ENCODE measurements at regions not wholly inside any gene's neighbourhood (a gene's known extent, or its start where the extent isn't known, plus 50 kb on each side); places are given as distances from the start of the nearest gene placed in this dataset.

DNA sequence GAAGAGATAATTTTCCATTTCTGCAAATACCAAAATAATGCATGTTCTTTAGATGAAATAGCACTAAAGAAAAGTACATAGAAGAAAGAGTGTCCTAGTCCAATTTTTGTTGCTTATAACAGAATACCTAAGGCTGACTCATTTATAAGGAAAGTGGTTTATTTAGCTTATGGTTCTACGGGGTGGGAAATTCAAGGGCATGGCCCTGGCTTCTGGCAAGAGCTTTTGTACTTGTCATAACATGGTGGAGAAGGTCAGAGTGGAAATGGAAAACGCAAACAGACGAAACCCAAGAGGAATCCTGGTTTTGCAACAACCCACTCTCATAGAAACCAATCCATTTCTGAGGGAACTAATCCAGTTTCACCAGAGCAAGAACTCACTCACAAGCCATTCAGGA is 283.7 kb downstream of the CSNK1G3 start:
- H3K36me3 Mint-ChIP-seq: no peaks in the 10 kb centered on the region
- no peak overlapping the region for H3K4me3 Mint-ChIP-seq
- H3K27ac Mint-ChIP-seq: no peak overlapping the region
- no peaks in the 10 kb centered on the region for H3K4me1 Mint-ChIP-seq
- H3K9me3 Mint-ChIP-seq: peaks cover 7% of the 10 kb centered on the region
- H3K27me3 Mint-ChIP-seq: no peaks in the 10 kb centered on the region

GRCh38 chr5:123790226-123790625 is 278.2 kb downstream of the CSNK1G3 start:
- Mint-ChIP-seq H3K27me3 (no peaks in the 10 kb centered on the region), H3K4me3 (no peak overlapping the region), H3K9me3 (peaks cover 12% of the 10 kb centered on the region), H3K4me1 (no peaks in the 10 kb centered on the region), H3K27ac (no peak overlapping the region), H3K36me3 (no peaks in the 10 kb centered on the region)

- Mint-ChIP-seq H3K9me3 (peaks cover 12% of the 10 kb centered on the region), H3K4me1 (no peaks in the 10 kb centered on the region), H3K27me3 (no peaks in the 10 kb centered on the region)
Measured at GRCh38 chr5:123787635-123788034, 275.7 kb downstream of the CSNK1G3 start.

DNA sequence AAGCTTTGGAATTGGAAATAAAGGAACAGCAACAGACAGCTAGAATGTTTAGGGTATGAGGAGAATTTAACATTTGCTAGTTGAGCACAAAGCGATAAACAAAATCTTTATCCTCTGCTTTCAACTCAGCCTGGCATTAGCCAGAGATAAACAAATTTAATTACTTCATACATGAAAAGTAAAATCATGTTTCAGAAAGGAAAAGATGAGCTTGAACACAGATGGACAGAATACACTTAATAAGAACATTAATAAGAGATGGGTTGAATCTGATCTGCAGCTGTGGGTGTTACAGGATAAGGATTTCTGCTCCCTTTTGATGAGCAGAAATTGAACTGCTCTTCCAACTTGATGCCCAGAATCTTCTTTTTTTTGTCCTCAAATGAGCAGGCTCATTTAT is 275.2 kb downstream of the CSNK1G3 start:
- Mint-ChIP-seq H3K4me1 (no peaks in the 10 kb centered on the region), H3K27ac (no peak overlapping the region), H3K27me3 (no peaks in the 10 kb centered on the region), H3K4me3 (no peak overlapping the region), H3K9me3 (peaks cover 12% of the 10 kb centered on the region), H3K36me3 (no peaks in the 10 kb centered on the region)

More at GRCh38 chr5:123787635-123788034, 275.7 kb downstream of the CSNK1G3 start:
- H3K36me3 Mint-ChIP-seq: no peaks in the 10 kb centered on the region
- H3K27ac Mint-ChIP-seq: no peak overlapping the region
- no peak overlapping the region for H3K4me3 Mint-ChIP-seq

- Mint-ChIP-seq H3K27me3 (no peaks in the 10 kb centered on the region), H3K4me1 (no peaks in the 10 kb centered on the region), H3K9me3 (peaks cover 12% of the 10 kb centered on the region), H3K36me3 (no peaks in the 10 kb centered on the region), H3K27ac (no peak overlapping the region), H3K4me3 (no peak overlapping the region)
Measured at GRCh38 chr5:123786411-123786810, 274.4 kb downstream of the CSNK1G3 start.

DNA sequence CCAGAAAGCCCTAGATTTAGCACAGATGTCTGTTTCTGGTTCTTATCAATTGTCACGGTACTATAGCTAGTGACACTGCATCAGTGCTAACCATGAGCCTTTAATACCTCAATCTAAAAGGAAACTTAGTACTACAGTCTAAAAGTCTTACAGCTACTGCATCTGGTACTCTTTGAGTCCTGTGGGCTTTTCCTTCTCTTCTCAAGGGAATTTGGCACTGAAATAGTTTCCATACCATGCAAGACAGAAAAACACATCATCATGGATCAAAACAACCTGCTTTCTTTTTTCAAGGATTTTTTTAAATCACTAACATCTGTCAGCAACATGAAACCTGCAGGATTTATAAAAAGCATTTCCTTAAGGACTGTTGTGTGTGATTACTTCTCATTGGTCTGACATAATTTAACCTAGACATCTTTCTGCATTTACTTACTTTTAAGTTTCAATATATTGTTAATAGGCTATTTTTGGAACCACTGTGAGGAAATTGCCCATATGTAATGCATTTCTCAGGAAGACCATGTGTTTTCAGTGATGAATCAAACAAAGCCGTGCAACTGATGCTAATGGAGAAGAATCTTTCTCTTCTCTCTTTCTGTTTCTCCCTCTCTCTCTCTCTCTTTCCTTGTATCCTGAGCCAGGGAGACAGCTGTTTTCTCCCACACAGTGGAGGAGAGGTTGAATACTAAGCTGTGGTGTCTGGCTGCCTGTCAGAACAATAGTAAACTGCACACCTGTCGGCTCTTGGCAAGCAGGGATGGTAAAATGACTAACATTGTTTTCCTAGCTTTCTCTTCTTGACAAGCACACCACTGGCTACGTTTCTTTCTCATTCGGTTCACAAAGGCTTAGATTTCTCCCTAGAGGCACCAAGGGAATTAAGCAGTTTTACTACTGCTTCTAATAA is 273.4 kb downstream of the CSNK1G3 start:
- no peaks in the 10 kb centered on the region for H3K27me3 Mint-ChIP-seq
- no peak overlapping the region for H3K4me3 Mint-ChIP-seq
- peaks cover 12% of the 10 kb centered on the region for H3K9me3 Mint-ChIP-seq
- H3K36me3 Mint-ChIP-seq: no peaks in the 10 kb centered on the region
- no peaks in the 10 kb centered on the region for H3K4me1 Mint-ChIP-seq
- no peak overlapping the region for H3K27ac Mint-ChIP-seq

GRCh38 chr5:123783421-123783820 is 271.4 kb downstream of the CSNK1G3 start:
- H3K27ac Mint-ChIP-seq: no peak overlapping the region
- no peaks in the 10 kb centered on the region for H3K4me1 Mint-ChIP-seq
- no peaks in the 10 kb centered on the region for H3K36me3 Mint-ChIP-seq

DNA sequence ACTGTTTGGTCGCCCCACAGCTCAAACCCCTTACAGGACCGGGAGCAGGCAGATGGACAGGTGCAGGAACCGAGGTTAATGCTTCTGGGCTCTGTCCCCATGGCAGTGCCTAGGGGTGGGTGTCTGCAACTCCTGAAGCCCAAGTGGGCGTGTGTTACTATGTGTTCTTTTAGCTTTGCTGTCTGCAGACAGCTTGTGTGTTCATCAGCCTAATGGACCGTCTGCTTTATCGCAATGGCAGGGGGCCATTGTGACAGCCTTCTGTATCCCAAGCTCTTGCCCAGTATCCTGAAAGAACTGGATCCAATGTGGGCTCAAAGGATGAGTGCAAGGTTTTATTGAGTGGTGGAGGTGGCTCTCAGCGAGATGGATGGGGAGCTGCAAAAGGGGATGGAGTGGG is 266.7 kb downstream of the CSNK1G3 start:
- H3K36me3 Mint-ChIP-seq: no peaks in the 10 kb centered on the region
- H3K27ac Mint-ChIP-seq: no peak overlapping the region
- no peak overlapping the region for H3K4me3 Mint-ChIP-seq
- no peaks in the 10 kb centered on the region for H3K9me3 Mint-ChIP-seq
- H3K27me3 Mint-ChIP-seq: no peaks in the 10 kb centered on the region
- no peaks in the 10 kb centered on the region for H3K4me1 Mint-ChIP-seq

More at GRCh38 chr5:123783421-123783820, 271.4 kb downstream of the CSNK1G3 start:
- Mint-ChIP-seq H3K9me3 (no peaks in the 10 kb centered on the region), H3K27me3 (no peaks in the 10 kb centered on the region), H3K4me3 (no peak overlapping the region)

DNA sequence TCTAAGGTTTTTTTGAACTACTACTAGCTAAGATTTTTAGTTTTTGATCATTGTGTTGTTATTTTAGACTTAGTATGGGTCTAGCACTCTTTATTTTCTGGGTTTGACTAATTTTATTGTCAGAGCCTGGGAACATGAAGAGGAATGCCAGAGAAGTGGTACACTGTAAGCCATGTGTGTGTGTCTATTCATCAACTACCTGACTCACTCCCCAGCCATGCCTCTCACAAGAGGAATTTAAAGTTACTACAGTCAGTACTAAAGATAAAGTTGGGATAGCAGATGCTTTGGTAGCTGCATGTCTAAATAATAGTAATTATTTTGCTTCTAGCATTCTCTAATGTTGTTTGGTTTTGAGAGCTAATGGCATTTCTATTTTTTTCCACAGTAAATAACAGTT is 264.8 kb downstream of the CSNK1G3 start:
- no peak overlapping the region for H3K27ac Mint-ChIP-seq
- no peak overlapping the region for H3K4me3 Mint-ChIP-seq
- H3K9me3 Mint-ChIP-seq: peaks cover 3% of the 10 kb centered on the region
- H3K36me3 Mint-ChIP-seq: no peaks in the 10 kb centered on the region
- no peaks in the 10 kb centered on the region for H3K4me1 Mint-ChIP-seq
- H3K27me3 Mint-ChIP-seq: no peaks in the 10 kb centered on the region

GRCh38 chr5:123771715-123772114 is 259.7 kb downstream of the CSNK1G3 start:
- H3K9me3 Mint-ChIP-seq: peaks cover 3% of the 10 kb centered on the region
- H3K36me3 Mint-ChIP-seq: no peaks in the 10 kb centered on the region
- no peak overlapping the region for H3K4me3 Mint-ChIP-seq
- H3K4me1 Mint-ChIP-seq: no peaks in the 10 kb centered on the region
- no peak overlapping the region for H3K27ac Mint-ChIP-seq
- H3K27me3 Mint-ChIP-seq: no peaks in the 10 kb centered on the region

GRCh38 chr5:123763201-123763600 is 251.2 kb downstream of the CSNK1G3 start:
- H3K9me3 Mint-ChIP-seq: peaks cover 8% of the 10 kb centered on the region
- H3K4me3 Mint-ChIP-seq: no peak overlapping the region
- H3K36me3 Mint-ChIP-seq: no peaks in the 10 kb centered on the region
- no peaks in the 10 kb centered on the region for H3K4me1 Mint-ChIP-seq
- no peak overlapping the region for H3K27ac Mint-ChIP-seq
- no peaks in the 10 kb centered on the region for H3K27me3 Mint-ChIP-seq

- Mint-ChIP-seq H3K9me3 (no peaks in the 10 kb centered on the region), H3K4me1 (no peaks in the 10 kb centered on the region), H3K27me3 (no peaks in the 10 kb centered on the region), H3K36me3 (no peaks in the 10 kb centered on the region), H3K27ac (no peak overlapping the region), H3K4me3 (no peak overlapping the region)
Measured at GRCh38 chr5:123756816-123757215, 244.8 kb downstream of the CSNK1G3 start.

DNA sequence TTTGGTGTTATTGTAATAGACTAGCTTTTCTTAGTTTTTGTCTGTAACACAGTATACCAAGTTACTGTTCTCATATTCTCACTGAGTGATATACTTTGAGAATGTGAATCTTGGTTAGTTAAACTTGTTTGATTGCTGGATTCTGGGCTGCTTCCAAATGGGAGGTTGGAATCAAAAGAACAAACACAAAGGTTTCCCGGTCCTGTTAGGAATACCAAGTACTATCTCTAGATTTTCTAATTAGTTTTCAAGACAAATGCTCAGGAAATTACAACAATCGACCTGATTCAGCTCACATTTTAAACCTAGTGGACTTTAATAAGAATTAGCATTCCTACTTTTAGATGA is 244.3 kb downstream of the CSNK1G3 start:
- Mint-ChIP-seq H3K4me1 (no peaks in the 10 kb centered on the region), H3K9me3 (no peaks in the 10 kb centered on the region), H3K4me3 (no peak overlapping the region), H3K27ac (no peak overlapping the region), H3K36me3 (no peaks in the 10 kb centered on the region), H3K27me3 (no peaks in the 10 kb centered on the region)

DNA sequence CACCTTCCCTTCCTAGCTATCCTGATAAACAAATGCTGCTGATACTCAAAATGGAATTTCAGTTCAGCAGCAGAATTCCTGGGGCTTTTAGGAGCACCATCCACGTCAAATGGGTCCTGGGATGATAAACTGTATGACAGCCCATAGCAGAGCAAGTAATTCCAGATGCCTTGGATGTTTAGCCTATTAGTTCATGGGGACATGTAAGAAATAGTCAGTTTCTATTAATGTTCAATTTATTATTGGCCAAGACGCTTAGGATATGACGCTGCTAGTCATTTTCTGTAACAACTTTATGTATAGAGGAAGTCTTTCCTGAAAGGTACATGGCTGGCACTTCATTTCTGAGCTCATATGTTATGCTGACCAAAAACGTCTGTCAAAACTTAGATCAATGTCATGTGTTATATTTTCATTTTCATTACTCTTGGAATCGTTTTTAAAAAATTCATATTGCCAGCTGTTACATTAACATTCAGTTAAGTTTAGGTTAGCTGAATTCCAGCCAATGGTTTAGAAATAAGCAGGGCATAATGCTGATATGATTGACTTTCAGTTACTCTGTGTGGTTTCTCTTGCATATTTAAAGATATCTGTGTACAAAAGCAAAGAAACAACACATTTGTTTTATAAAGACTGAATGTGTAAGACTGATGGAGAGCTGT is 243.8 kb downstream of the CSNK1G3 start:
- H3K9me3 Mint-ChIP-seq: no peaks in the 10 kb centered on the region
- H3K4me1 Mint-ChIP-seq: no peaks in the 10 kb centered on the region
- no peaks in the 10 kb centered on the region for H3K27me3 Mint-ChIP-seq
- H3K4me3 Mint-ChIP-seq: no peak overlapping the region
- H3K27ac Mint-ChIP-seq: no peak overlapping the region
- no peaks in the 10 kb centered on the region for H3K36me3 Mint-ChIP-seq

- no peaks in the 10 kb centered on the region for H3K4me1 Mint-ChIP-seq
- H3K9me3 Mint-ChIP-seq: no peaks in the 10 kb centered on the region
- no peak overlapping the region for H3K27ac Mint-ChIP-seq
- no peaks in the 10 kb centered on the region for H3K36me3 Mint-ChIP-seq
- no peak overlapping the region for H3K4me3 Mint-ChIP-seq
- H3K27me3 Mint-ChIP-seq: no peaks in the 10 kb centered on the region
Measured at GRCh38 chr5:123754908-123755307, 242.9 kb downstream of the CSNK1G3 start.

Data from activated naive CD4-positive, alpha-beta T cell treated with anti-CD3 and anti-CD28 coated beads, Interleukin-2, amount 50 U/mL, for 24 hours (primary cell).